GM19397 (cell line): ENCODE measurements at regions not wholly inside any gene's neighbourhood (a gene's known extent, or its start where the extent isn't known, plus 50 kb on each side); places are given as distances from the start of the nearest gene placed in this dataset.

Experiments
- ATAC-seq: cut with Tn5 transposase; IDR thresholded peaks from one replicate; pipeline ENCODE4 v1.9.1; 2021; ENCODE audit warnings: mild to moderate bottlenecking, moderate library complexity; ENCODE audit not compliant: unreplicated experiment

GRCh38 chr1:212221801-212222200 is 63.4 kb upstream of the PPP2R5A start:
- ATAC-seq: no peak

GRCh38 chr1:212224102-212224501 is 61.1 kb upstream of the PPP2R5A start:
- no peak for ATAC-seq

- ATAC-seq: no peak
These were observed 59.8 kb upstream of the PPP2R5A start for GRCh38 chr1:212225416-212225815.

- no peak for ATAC-seq
These were observed 59.3 kb upstream of the PPP2R5A start for GRCh38 chr1:212225871-212226302.

- ATAC-seq: no peak
These were observed 58.7 kb upstream of the PPP2R5A start for GRCh38 chr1:212226467-212226866.

GRCh38 chr1:212228076-212228475 is 57.1 kb upstream of the PPP2R5A start:
- no peak for ATAC-seq

- ATAC-seq: no peak
These were observed 56.6 kb upstream of the PPP2R5A start for GRCh38 chr1:212228591-212229119.

GRCh38 chr1:212229654-212230053 is 55.6 kb upstream of the PPP2R5A start:
- ATAC-seq: no peak

GRCh38 chr1:212230329-212230728 is 54.9 kb upstream of the PPP2R5A start:
- no peak for ATAC-seq

- ATAC-seq: no peak
These were observed 53.8 kb upstream of the PPP2R5A start for GRCh38 chr1:212231372-212231771.

- ATAC-seq: no peak
These were observed 53.1 kb upstream of the PPP2R5A start for GRCh38 chr1:212232090-212232489.

- ATAC-seq: no peak
These were observed 51.9 kb upstream of the PPP2R5A start for GRCh38 chr1:212233321-212233720.

- no peak for ATAC-seq
These were observed 50.5 kb upstream of the PPP2R5A start for GRCh38 chr1:212234431-212235395.
